AG09319 (cell line): ENCODE measurements at regions not wholly inside any gene's neighbourhood (a gene's known extent, or its start where the extent isn't known, plus 50 kb on each side); places are given as distances from the start of the nearest gene placed in this dataset.

Experiments used
- DNase-seq: peaks from one replicate; pipeline ENCODE4 v3.0.0-alpha.2; 2010; ENCODE audit warnings: low read depth; ENCODE audit errors: extremely low read depth
- CTCF ChIP-seq: IDR thresholded peaks from 2 replicates; pipeline ENCODE4 v1.5.1; 2011; ENCODE audit warnings: low read depth, mild to moderate bottlenecking, inconsistent platforms, low read length, moderate library complexity

- TF ChIP-seq CTCF, result no peak
- no peak for DNase-seq
These were observed 248.7 kb downstream of the CD83 start for GRCh38 chr6:14366315-14366714.

- TF ChIP-seq CTCF, result no peak
- DNase-seq, result no peak
These were observed 249.3 kb downstream of the CD83 start for GRCh38 chr6:14366872-14367271.

GRCh38 chr6:14367296-14367695, 249.7 kb downstream of the CD83 start:
- no peak for TF ChIP-seq CTCF
- no peak for DNase-seq

- DNase-seq, result no peak
- no peak for TF ChIP-seq CTCF
These were observed 252.1 kb downstream of the CD83 start for GRCh38 chr6:14369717-14370116.

- no peak for DNase-seq
- TF ChIP-seq CTCF, result no peak
These were observed 254.0 kb downstream of the CD83 start for GRCh38 chr6:14371530-14371929.

GRCh38 chr6:14372734-14373489, 255.3 kb downstream of the CD83 start:
- no peak for DNase-seq
- TF ChIP-seq CTCF, result no peak

- TF ChIP-seq CTCF, result no peak
- DNase-seq, result no peak
These were observed 256.3 kb downstream of the CD83 start for GRCh38 chr6:14373648-14374437.
